GM18502 (cell line): ENCODE measurements at regions not wholly inside any gene's neighbourhood (a gene's known extent, or its start where the extent isn't known, plus 50 kb on each side); places are given as distances from the start of the nearest gene placed in this dataset.

Experiments used
- ATAC-seq: cut with Tn5 transposase; IDR thresholded peaks from one replicate; pipeline ENCODE4 v1.9.1; 2021; ENCODE audit warnings: mild to moderate bottlenecking; ENCODE audit not compliant: unreplicated experiment, poor library complexity

DNA sequence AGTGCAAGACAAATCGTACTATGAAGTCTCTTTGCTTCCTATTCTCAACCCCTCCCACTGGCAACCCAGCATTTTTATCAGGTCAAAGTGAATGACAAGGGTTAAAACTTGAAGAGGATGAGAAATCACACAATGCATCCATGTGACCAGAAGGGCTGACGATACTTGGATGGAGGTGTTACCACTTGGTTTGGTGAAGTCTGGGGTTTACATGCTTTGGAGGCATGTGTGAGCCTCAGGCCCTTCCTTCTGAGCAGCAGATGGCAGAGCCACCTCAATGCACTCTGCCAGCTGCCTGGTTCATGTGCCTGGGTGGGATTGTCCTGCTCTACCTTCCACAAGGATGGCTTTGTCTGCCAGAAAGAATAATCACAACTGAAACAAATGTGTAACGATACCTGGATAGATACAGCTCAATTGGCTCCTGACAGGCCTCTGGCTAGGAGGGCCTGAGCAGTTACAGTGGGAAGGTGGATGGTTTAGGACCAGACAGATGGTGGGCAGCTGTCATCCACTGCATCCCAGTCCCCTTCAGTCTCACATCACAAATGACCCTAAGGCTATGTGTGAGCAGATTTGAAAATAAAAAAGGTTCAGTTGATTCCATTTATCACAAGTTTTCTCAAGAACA, 51.5 kb upstream of the CNIH3 start:
- no peak for ATAC-seq

GRCh38 chr1:224565186-224565585, 50.9 kb upstream of the CNIH3 start:
- ATAC-seq = no peak

DNA sequence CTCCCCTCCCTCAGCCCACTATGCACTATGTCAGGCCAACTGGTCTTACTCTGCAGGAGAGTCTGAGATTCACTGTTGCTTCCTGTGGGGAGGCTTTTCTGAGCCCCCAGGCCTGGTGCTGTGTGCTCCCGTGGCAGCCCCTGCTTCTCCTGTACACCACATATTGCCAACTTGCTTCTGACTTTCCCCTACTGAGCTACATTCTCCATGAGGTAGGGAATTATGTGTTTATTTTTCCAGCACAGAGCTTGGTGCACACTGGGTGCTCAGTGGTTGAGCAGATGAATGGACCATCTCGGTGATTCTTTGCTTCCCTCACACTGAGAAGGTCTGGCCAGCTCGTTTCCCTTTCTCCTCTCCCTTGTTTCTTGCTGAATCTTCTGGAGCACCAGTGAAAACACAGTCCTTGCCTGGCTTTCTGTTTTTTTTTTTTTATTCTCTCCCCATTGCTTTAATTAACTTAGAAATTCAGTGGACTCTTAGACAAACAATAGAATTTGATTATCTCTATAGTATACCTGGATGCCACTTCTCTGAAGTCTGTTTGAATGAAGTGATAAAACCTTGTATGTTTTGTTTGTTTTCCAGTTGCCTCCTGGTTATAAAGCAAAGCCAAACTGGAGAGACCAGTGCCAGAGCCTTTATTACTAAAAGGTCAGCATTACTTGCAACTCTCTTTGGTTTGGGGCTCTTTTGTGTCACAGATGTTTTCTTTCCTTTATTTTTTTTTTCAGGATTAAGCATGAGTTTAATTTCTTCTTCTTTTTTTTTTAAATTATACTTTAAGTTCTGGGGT, 50.3 kb upstream of the CNIH3 start:
- ATAC-seq = no peak
